Muscle layer of colon (tissue), 2 donors: ENCODE measurements at regions not wholly inside any gene's neighbourhood (a gene's known extent, or its start where the extent isn't known, plus 50 kb on each side); places are given as distances from the start of the nearest gene placed in this dataset.

Experiments used
- H3K27ac ChIP-seq: one replicate; pipeline ENCODE4 v1.7.0; 2013; ENCODE audit warnings: low read depth, mild to moderate bottlenecking, low read length, moderate library complexity
- H3K27me3 ChIP-seq, 2 donors: one replicate each; pipeline ENCODE4 v1.7.0; 2013; ENCODE audit warnings: low read length in 2 of 2, mild to moderate bottlenecking in 2 of 2; ENCODE audit not compliant: insufficient read depth in 2 of 2, control insufficient read depth in 1 of 2
- H3K36me3 ChIP-seq: one replicate; pipeline ENCODE4 v1.7.0; 2013; ENCODE audit warnings: mild to moderate bottlenecking, low read length; ENCODE audit not compliant: insufficient read depth
- H3K4me1 ChIP-seq: one replicate; pipeline ENCODE4 v1.7.0; 2013; ENCODE audit warnings: mild to moderate bottlenecking, low read length; ENCODE audit not compliant: insufficient read depth
- H3K4me3 ChIP-seq, 2 donors: one replicate each; pipeline ENCODE4 v1.7.0; 2013; ENCODE audit warnings: low read length in 2 of 2, low read depth in 1 of 2, mild to moderate bottlenecking in 1 of 2, moderate library complexity in 1 of 2
- H3K9ac ChIP-seq: one replicate; pipeline ENCODE4 v1.7.0; 2013; ENCODE audit warnings: low read length
- H3K9me3 ChIP-seq: one replicate; pipeline ENCODE4 v1.7.0; 2013; ENCODE audit warnings: mild to moderate bottlenecking, low read length
- donor health status: abdominal sarcoma.
- donor health status: Adenocarcinoma of cecum.

DNA sequence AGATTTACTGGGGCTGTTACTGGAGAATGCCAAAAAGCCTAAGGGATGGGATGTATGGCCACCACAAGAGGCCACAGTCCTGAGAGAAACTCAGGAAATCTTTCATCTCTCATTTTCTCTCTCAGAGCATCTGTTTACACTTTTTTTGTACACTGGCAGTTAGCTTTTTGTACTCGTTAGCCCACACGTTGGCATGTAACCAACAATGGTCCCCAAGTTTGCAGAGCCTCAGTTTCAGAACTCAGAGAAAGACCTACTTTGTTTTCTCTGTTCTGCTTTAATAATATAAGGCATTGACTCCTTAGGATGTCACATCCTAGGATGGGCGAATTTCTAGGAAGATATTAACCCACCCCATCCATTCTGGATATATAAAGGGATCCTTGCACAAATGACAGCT, 183.5 kb downstream of the SUCNR1 start:
- no peaks in the 10 kb centered on the region for H3K36me3 ChIP-seq
- H3K9ac ChIP-seq, result no peak overlapping the region
- H3K27ac ChIP-seq, result no peak overlapping the region
- no peaks in the 10 kb centered on the region for H3K9me3 ChIP-seq
- H3K4me3 ChIP-seq, result no peak overlapping the region
- H3K4me1 ChIP-seq, result peaks cover 7% of the 10 kb centered on the region
- no peaks in the 10 kb centered on the region for H3K27me3 ChIP-seq

DNA sequence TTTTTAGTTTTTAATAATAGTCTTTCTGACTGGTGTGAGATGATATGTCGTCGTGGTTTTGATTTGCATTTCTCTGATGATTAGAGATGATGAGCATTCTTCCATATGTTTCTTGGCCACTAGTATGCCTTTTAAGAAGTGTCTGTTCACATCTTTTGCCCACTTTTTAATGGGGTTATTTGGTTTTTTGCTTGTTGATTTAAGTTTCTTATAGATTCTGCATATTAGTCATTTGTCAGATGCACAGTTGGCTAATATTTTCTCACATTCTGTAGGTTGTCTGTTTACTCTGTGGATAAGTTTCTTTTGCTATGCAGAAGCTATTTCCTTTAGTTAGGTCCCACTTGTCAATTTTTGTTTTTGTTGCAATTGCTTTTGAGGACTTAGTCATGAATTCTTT, 185.4 kb downstream of the SUCNR1 start:
- Histone ChIP-seq H3K27ac (no peak overlapping the region), H3K36me3 (no peaks in the 10 kb centered on the region), H3K27me3 (no peaks in the 10 kb centered on the region), H3K9me3 (no peaks in the 10 kb centered on the region), H3K4me3 (no peak overlapping the region), H3K4me1 (peaks cover 7% of the 10 kb centered on the region), H3K9ac (no peak overlapping the region)

DNA sequence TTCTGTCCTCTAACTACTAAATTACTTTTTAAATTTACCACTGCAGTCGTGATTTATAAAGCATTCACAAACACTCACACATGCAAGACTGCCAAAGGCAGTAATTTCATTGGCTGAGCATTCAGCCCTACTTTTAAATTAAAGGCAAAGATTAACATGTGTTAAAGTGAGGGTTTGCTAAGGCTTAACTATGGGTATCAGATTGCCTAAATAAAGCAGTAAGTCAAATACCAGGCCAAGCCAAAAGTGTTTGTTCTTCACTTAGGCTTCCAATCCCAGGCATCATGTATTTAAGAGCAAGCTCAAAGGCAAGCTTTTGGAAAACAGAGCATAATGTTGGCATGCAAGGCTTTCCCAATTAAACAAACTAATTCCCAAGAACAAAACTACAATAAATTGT, 187.3 kb downstream of the SUCNR1 start:
- Histone ChIP-seq H3K9me3 (no peaks in the 10 kb centered on the region), H3K9ac (no peak overlapping the region), H3K4me1 (peaks cover 7% of the 10 kb centered on the region), H3K36me3 (no peaks in the 10 kb centered on the region), H3K27ac (peak overlapping the region; percentile 31), H3K27me3 (no peaks in the 10 kb centered on the region), H3K4me3 (no peak overlapping the region)

DNA sequence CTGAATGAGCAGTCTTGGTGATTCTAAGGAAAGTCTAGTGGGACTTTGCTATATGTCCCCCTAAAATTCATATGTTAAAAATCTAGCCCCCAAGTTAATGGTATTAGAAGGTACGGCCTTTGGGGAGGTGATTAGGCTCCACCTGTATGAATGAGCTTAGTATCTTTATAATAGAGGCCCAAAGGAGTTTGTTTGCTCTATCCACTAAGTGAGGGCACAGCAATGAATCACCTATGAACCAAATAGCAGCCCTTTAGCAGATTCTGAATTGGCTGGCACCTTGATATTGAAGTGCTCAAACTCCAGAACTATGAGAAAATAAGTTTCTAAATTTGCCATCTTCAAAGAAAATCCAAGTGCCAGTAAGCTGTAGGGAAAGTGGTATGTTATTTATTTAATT, 187.9 kb downstream of the SUCNR1 start:
- Histone ChIP-seq H3K4me3 (no peak overlapping the region), H3K36me3 (no peaks in the 10 kb centered on the region), H3K9ac (no peak overlapping the region), H3K27ac (peak overlapping the region; percentile 6), H3K4me1 (peaks cover 1% of the 10 kb centered on the region), H3K9me3 (no peaks in the 10 kb centered on the region), H3K27me3 (no peaks in the 10 kb centered on the region)

DNA sequence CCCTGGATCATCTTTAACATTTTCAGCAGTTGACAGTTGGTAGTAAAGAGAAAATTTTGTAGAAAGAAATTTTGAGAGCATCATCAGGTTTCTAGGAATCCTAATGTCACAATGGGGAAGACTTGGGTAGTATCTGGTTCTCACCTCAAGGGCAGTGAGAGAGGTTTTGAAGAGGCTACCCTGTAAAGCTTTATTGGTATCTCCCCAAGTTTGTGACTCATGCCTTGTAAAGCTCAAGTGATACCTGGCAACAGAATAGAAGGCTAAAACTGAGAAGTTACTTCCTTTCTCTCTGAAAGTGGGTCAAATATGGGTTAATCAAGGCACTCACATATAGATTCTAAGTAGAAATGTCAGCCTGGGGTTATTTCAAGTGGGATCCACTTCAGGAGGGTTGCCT, 196.4 kb downstream of the SUCNR1 start:
- no peaks in the 10 kb centered on the region for H3K4me1 ChIP-seq
- no peak overlapping the region for H3K27ac ChIP-seq
- no peak overlapping the region for H3K4me3 ChIP-seq
- H3K9ac ChIP-seq, result no peak overlapping the region
- H3K27me3 ChIP-seq, result no peaks in the 10 kb centered on the region
- H3K9me3 ChIP-seq, result no peaks in the 10 kb centered on the region
- H3K36me3 ChIP-seq, result no peaks in the 10 kb centered on the region

DNA sequence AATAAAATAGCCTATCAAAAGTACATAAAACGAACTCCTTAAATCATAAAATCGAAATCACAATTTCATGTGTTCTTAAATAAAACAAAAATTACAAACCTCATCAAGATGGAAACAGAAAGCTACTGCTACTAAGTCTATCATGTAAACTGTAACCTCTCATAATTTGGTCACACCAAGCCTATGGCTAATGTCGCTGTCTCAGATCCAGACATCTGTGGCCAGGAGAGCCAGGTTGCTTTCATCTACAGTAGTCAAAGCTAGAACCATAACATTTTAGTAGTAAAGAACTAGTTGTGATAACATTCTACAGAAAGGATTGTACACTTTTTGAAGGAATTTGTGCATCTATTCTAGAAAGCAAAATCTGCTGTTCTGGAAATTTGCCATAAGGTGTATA, 197.4 kb upstream of the MBNL1 start:
- H3K9ac ChIP-seq, result no peak overlapping the region

DNA sequence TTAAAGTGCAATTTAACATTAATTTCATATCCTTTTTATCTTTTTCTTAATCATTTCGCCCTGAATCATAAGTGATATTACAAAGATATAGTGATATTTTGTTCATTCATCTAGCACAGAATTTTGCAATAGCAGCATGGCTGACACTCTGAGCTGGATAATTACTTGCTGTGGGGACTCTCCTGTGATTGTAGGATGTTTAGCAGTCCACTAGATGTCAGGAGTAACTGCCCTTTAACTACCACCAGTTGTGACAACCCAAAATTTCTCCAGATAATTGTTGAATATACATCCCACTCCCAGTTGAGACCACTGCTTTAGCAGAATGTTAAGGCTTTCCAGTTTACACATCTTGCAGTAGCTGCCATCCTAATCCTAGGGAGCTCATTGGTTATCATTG, 196.8 kb upstream of the MBNL1 start:
- H3K4me1 ChIP-seq, result no peaks in the 10 kb centered on the region
- H3K4me3 ChIP-seq, result no peak overlapping the region
- H3K36me3 ChIP-seq, result no peaks in the 10 kb centered on the region
- no peaks in the 10 kb centered on the region for H3K9me3 ChIP-seq
- no peak overlapping the region for H3K27ac ChIP-seq
- no peaks in the 10 kb centered on the region for H3K27me3 ChIP-seq
- no peak overlapping the region for H3K9ac ChIP-seq

More for the DNA sequence above, 197.4 kb upstream of the MBNL1 start:
- H3K4me1 ChIP-seq, result no peaks in the 10 kb centered on the region
- H3K9me3 ChIP-seq, result no peaks in the 10 kb centered on the region
- H3K4me3 ChIP-seq, result no peak overlapping the region
- H3K27me3 ChIP-seq, result no peaks in the 10 kb centered on the region
- H3K27ac ChIP-seq, result no peak overlapping the region
- no peaks in the 10 kb centered on the region for H3K36me3 ChIP-seq

DNA sequence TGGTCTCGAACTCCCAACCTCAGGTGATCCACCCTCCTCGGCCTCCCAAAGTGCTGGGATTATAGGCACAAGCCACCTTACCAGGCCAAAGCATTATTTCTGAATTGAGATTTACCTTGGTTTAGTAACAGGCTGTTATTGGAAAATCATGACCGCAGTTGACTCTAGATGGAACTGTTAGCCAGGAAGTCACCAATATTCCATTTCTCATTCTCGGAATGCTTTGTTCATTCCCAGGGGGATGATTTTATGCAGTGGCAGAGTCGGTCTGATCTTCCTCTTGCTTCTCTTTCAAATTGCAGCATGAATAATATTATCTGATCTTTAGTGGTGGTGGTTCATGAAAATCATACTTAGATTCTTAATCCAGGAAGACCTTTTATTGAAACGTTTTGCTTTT, 195.5 kb upstream of the MBNL1 start:
- H3K27me3 ChIP-seq, result no peaks in the 10 kb centered on the region
- no peaks in the 10 kb centered on the region for H3K4me1 ChIP-seq
- H3K4me3 ChIP-seq, result no peak overlapping the region
- H3K9ac ChIP-seq, result no peak overlapping the region
- no peaks in the 10 kb centered on the region for H3K9me3 ChIP-seq
- no peaks in the 10 kb centered on the region for H3K36me3 ChIP-seq
- H3K27ac ChIP-seq, result no peak overlapping the region

DNA sequence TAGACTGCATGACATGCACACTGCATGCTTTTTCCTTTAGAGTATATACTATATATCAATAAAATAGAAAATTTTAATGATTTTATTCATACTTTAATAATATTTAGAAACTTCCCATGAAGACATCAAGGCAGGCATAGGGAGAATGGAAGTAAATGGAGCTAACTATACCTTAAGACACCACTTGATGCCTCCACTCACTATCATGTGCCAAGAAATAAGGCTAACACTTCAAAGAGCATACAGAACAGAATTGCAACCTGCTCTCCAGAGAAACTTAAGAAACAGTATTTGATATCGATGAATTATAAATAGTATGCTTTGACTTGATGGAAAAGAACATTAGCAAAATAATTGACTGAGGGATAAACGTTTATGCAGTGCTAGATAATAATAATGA, 192.6 kb upstream of the MBNL1 start:
- H3K9ac ChIP-seq, result no peak overlapping the region
- H3K4me3 ChIP-seq, result no peak overlapping the region
- H3K27me3 ChIP-seq, result no peaks in the 10 kb centered on the region
- H3K36me3 ChIP-seq, result no peaks in the 10 kb centered on the region
- H3K4me1 ChIP-seq, result no peaks in the 10 kb centered on the region
- no peak overlapping the region for H3K27ac ChIP-seq
- no peaks in the 10 kb centered on the region for H3K9me3 ChIP-seq

DNA sequence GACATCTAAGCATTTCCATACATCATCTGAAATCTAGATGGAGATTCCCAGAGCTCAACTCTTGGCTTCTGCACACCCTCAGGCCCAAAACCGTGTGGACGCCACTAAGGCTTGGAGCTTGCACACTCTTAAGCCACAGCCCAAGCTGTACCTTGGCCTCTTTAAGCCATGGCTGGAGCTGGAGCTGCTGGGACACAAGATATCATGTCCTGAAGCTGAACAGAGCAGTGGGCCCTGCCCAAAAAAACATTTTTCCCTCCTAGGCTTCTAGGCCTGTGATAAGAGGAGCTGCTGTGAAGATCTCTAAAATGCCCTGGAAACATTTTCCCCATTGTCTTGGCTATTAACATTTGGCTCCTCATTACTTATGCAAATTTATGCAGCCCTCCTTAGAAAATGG, 188.7 kb upstream of the MBNL1 start:
- Histone ChIP-seq H3K36me3 (no peaks in the 10 kb centered on the region), H3K9me3 (no peaks in the 10 kb centered on the region), H3K4me3 (no peak overlapping the region), H3K4me1 (no peaks in the 10 kb centered on the region), H3K9ac (no peak overlapping the region), H3K27me3 (no peaks in the 10 kb centered on the region), H3K27ac (no peak overlapping the region)

DNA sequence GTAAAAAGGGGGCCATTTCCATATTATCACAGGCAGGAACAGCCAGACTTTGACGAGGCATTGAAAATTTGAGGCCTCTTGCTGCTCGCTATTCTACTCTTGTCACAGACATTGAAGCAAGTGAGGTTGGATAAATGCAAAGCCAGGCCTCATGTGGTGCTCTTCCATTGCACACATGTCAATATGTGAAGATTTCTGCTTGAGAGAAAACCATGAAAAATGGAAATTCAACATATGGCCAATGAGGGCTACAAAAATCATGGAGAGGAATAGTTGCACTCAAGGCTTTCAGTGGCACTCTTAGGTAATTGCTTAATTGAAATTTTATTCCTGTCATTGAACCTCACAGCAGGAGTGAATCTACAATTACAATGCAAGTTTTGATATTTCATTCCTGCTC, 185.6 kb upstream of the MBNL1 start:
- Histone ChIP-seq H3K36me3 (no peaks in the 10 kb centered on the region), H3K27ac (no peak overlapping the region), H3K9ac (no peak overlapping the region), H3K27me3 (no peaks in the 10 kb centered on the region), H3K4me1 (peaks cover 7% of the 10 kb centered on the region), H3K9me3 (no peaks in the 10 kb centered on the region), H3K4me3 (no peak overlapping the region)

DNA sequence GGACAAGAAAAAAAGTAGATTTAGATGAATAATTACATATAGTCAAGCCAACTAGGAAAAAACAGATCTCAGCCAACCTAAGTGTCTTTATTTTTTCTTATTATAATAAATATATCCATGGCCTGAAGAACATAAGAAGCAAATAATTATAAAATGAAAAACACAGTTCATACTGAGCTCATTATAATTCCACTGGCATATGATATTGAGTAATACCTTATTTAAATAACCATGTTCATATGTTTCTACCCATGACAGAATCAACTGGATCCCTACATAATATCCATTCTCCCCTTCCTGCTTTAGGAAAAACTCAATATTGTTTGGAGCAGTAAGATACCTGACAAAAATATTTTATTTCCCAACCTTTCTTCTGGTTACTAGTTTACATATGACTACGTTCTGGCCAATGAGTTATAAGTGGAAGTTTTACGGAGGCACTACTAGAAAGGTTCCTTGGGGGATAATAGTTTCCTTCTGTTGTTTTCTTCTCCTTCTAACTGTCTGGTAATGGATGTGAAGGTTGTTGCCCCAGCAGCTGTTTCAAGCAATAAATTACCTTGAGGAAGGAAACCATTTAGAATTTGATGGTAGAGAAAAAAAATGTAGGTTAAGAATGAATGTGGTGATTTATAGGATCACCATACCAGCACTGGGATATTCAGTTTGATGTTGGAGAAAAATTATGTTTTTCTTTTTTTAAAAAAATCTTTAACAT, 184.1 kb upstream of the MBNL1 start:
- Histone ChIP-seq H3K9ac (no peak overlapping the region), H3K27me3 (no peaks in the 10 kb centered on the region), H3K27ac (no peak overlapping the region), H3K4me1 (peaks cover 13% of the 10 kb centered on the region), H3K4me3 (no peak overlapping the region), H3K36me3 (no peaks in the 10 kb centered on the region), H3K9me3 (no peaks in the 10 kb centered on the region)
